ENCODE measurements at regions not wholly inside any gene's neighbourhood (a gene's known extent, or its start where the extent isn't known, plus 50 kb on each side); places are given as distances from the start of the nearest gene placed in this dataset.

DNA sequence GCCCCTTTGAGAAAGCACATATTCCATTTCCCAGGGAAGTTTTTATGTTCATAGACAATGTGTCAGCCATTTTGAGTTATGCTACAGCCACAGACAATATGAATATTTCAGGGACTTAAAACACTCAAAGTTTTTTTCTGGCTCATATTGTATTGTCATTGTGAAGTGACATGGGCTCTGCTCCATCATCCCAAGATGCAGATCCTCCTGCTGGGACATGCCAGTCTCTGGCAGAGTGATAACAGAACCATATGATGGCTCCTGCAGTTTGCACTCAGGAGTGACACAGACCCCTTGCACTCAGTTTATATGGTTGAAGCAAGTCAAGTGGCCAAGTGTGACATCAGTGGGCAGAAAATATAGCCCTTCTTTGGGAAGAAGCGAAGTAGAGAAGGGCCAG is 498.4 kb upstream of the TUSC1 start:
- TF ChIP-seq, protein P1, sequence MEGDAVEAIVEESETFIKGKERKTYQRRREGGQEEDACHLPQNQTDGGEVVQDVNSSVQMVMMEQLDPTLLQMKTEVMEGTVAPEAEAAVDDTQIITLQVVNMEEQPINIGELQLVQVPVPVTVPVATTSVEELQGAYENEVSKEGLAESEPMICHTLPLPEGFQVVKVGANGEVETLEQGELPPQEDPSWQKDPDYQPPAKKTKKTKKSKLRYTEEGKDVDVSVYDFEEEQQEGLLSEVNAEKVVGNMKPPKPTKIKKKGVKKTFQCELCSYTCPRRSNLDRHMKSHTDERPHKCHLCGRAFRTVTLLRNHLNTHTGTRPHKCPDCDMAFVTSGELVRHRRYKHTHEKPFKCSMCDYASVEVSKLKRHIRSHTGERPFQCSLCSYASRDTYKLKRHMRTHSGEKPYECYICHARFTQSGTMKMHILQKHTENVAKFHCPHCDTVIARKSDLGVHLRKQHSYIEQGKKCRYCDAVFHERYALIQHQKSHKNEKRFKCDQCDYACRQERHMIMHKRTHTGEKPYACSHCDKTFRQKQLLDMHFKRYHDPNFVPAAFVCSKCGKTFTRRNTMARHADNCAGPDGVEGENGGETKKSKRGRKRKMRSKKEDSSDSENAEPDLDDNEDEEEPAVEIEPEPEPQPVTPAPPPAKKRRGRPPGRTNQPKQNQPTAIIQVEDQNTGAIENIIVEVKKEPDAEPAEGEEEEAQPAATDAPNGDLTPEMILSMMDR (IDR thresholded peaks at IDR 0.05) = no peak
- TF ChIP-seq POLR2A (IDR thresholded peaks at IDR 0.05) = no peak

Measured in lower leg skin (tissue), 3 donors.